Thyroid gland (tissue), 4 donors: ENCODE measurements at regions not wholly inside any gene's neighbourhood (a gene's known extent, or its start where the extent isn't known, plus 50 kb on each side); places are given as distances from the start of the nearest gene placed in this dataset.

ENCODE experiments used
- DNase-seq, 2 donors: peaks; one replicate each; pipeline ENCODE4 v3.0.0-alpha.2; 2019
- H3K27ac ChIP-seq, 3 donors: fragments of 200-600 bp; sonication (generic); 1 replicate in 2 of 3; 2 replicates in 1 of 3; pipeline ENCODE4 v1.5.1; 2016 to 2019; ENCODE audit warnings: mild to moderate bottlenecking in 1 of 3, moderate library complexity in 1 of 3
- H3K27me3 ChIP-seq: fragments of 200-600 bp; sonication (generic); one replicate; pipeline ENCODE4 v1.5.1; 2019
- H3K36me3 ChIP-seq, 2 donors: fragments of 200-600 bp; sonication (generic); one replicate each; pipeline ENCODE4 v1.5.1; 2016 to 2019
- H3K4me1 ChIP-seq, 2 donors: fragments of 200-600 bp; sonication (generic); one replicate each; pipeline ENCODE4 v1.5.1; 2017 to 2019
- H3K4me3 ChIP-seq, 3 donors: fragments of 200-600 bp; sonication (generic); replicated peaks in 1 of 3; 1 replicate in 2 of 3; 2 replicates in 1 of 3; pipeline ENCODE4 v1.5.1; 2016; ENCODE audit warnings: mild to moderate bottlenecking in 1 of 3
- H3K9me3 ChIP-seq: fragments of 200-600 bp; sonication (generic); one replicate; pipeline ENCODE4 v1.5.1; 2017
- CTCF ChIP-seq, 6 experiments: fragments of 200-600 bp in 3 of 6; fragments of 450-650 bp in 3 of 6; sonication (generic) in 3 of 6; IDR thresholded peaks; one replicate each; pipeline ENCODE4 v1.5.1; 2016 to 2019; ENCODE audit warnings: antibody characterized with exemption in 6 of 6, mild to moderate bottlenecking in 2 of 6, inconsistent platforms in 1 of 6, moderate library complexity in 1 of 6
- POLR2A ChIP-seq, 2 donors: fragments of 450-650 bp; IDR thresholded peaks; one replicate each; pipeline ENCODE4 v1.6.1; 2017; ENCODE audit warnings: antibody characterized with exemption in 2 of 2, mild to moderate bottlenecking in 2 of 2, moderate library complexity in 1 of 2
- WGBS, 2 donors: methylation state at CpG; one replicate each; pipeline ENCODE4 v1.1.5; 2017; 5-methylcytosine and 5-hydroxymethylcytosine counted together
- intact Hi-C: fragments of 100-400 bp; cut with DNase I; formaldehyde crosslinking; loops from one replicate; pipeline ENCODE4 v1.15.1; 2023

- 60 to 72% methylated on average over 3 of the region's 3 CpGs for WGBS, 2 donors
- TF ChIP-seq POLR2A (IDR thresholded peaks at IDR 0.05) (no peak), CTCF (IDR thresholded peaks at IDR 0.05) (no peak)
- intact Hi-C loops = no loop called here
Measured at GRCh38 chr2:22003270-22003669, 879.5 kb downstream of the TDRD15 start.

DNA sequence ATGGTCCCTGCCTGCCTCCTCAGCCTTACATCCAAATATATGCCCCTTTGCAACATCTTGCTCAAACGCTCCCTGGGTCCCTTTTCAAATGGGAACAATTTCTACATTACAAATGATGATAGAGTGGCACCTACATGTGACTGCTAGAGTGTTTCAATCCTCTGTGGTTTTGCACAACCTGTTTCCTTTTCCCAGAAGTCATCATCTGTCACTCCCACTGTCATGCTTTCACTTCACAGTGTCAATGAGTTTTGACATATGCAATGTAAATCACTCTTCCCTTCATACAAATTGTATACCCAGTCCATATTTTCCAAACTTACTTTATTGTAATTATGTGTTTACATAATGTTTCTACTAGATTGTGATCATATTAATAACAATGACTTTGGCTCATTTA is 887.3 kb downstream of the TDRD15 start:
- no peaks in the 10 kb centered on the region for H3K36me3 ChIP-seq
- 71 to 73% methylated on average over 1 of the region's 1 CpG for WGBS, 2 donors
- H3K4me3 ChIP-seq = no peak overlapping the region
- TF ChIP-seq POLR2A (IDR thresholded peaks at IDR 0.05) (no peak), CTCF (IDR thresholded peaks at IDR 0.05) (no peak)
- H3K27ac ChIP-seq = no peak overlapping the region
- H3K4me1 ChIP-seq = no peaks in the 10 kb centered on the region
- H3K9me3 ChIP-seq = no peaks in the 10 kb centered on the region
- intact Hi-C loops = no loop called here
- no peak for DNase-seq
- H3K27me3 ChIP-seq = no peaks in the 10 kb centered on the region

More at GRCh38 chr2:22003270-22003669, 879.5 kb downstream of the TDRD15 start:
- Histone ChIP-seq H3K36me3 (no peaks in the 10 kb centered on the region), H3K27ac (no peak overlapping the region), H3K4me3 (no peak overlapping the region), H3K4me1 (no peaks in the 10 kb centered on the region), H3K27me3 (no peaks in the 10 kb centered on the region), H3K9me3 (no peaks in the 10 kb centered on the region)
- DNase-seq = no peak

- H3K4me1 ChIP-seq = no peaks in the 10 kb centered on the region
- no peak overlapping the region for H3K27ac ChIP-seq
- intact Hi-C loops = no loop called here
- no peak overlapping the region for H3K4me3 ChIP-seq
- TF ChIP-seq POLR2A (IDR thresholded peaks at IDR 0.05) (no peak), CTCF (IDR thresholded peaks at IDR 0.05) (no peak)
- 67 to 79% methylated on average over 6 of the region's 6 CpGs for WGBS, 2 donors
- H3K27me3 ChIP-seq = no peaks in the 10 kb centered on the region
- no peaks in the 10 kb centered on the region for H3K36me3 ChIP-seq
- no peaks in the 10 kb centered on the region for H3K9me3 ChIP-seq
- no peak for DNase-seq
Measured at GRCh38 chr2:22020091-22020742, 896.4 kb downstream of the TDRD15 start.

GRCh38 chr2:22027345-22028005 is 903.7 kb downstream of the TDRD15 start:
- WGBS, 2 donors = 38 to 48% methylated on average over 2 of the region's 2 CpGs
- intact Hi-C loops = no loop called here
- H3K4me3 ChIP-seq = no peak overlapping the region
- DNase-seq = no peak
- H3K4me1 ChIP-seq = no peaks in the 10 kb centered on the region
- no peak overlapping the region for H3K27ac ChIP-seq
- TF ChIP-seq POLR2A (IDR thresholded peaks at IDR 0.05) (no peak), CTCF (IDR thresholded peaks at IDR 0.05) (no peak)
- H3K27me3 ChIP-seq = no peaks in the 10 kb centered on the region
- H3K9me3 ChIP-seq = no peaks in the 10 kb centered on the region
- H3K36me3 ChIP-seq = no peaks in the 10 kb centered on the region

DNA sequence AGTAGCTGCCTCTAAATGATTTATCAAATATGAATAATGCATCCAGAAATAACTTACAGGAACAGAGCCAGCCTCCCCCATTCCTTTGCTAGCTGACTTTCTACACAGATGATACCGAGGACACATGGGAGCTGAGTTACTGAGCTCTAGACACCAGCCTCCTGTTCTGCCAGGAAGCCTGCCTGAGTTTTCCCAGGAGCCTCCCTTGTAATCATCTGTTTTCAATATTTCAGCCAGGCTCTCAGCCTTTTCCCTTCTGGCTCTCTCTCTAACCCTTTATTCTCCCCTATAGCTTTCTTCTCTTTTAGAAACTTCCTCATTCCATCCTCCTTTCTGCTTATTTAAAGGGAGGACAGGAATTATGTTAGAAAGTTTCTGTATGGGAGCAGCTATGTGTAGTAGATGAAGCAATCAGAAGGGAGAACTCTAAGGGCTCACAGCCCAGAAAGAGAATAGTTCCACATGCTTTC is 911.6 kb downstream of the TDRD15 start:
- Histone ChIP-seq H3K36me3 (no peaks in the 10 kb centered on the region), H3K4me1 (no peaks in the 10 kb centered on the region), H3K4me3 (no peak overlapping the region), H3K27ac (no peak overlapping the region), H3K27me3 (no peaks in the 10 kb centered on the region), H3K9me3 (no peaks in the 10 kb centered on the region)
- TF ChIP-seq CTCF (IDR thresholded peaks at IDR 0.05) = no peak
- no peak for TF ChIP-seq POLR2A (IDR thresholded peaks at IDR 0.05)
- WGBS, 2 donors = 59 to 64% methylated on average over 1 of the region's 1 CpG
- DNase-seq = no peak
- intact Hi-C loops = no loop called here
